WTC11 (cell line): ENCODE measurements at regions not wholly inside any gene's neighbourhood (a gene's known extent, or its start where the extent isn't known, plus 50 kb on each side); places are given as distances from the start of the nearest gene placed in this dataset.

Source experiments
- ATAC-seq: fragments of 200-7000 bp; cut with Tn5 transposase; 2 replicates; pipeline ENCODE4 v1.10.0; 2021; ENCODE audit warnings: mild to moderate bottlenecking, moderate library complexity
- CTCF ChIA-PET: fragments of 300-600 bp; sonication (Branson Sonifier 250); formaldehyde crosslinking; loops from one replicate; lab custom pipeline; 2021; ENCODE audit warnings: antibody characterized with exemption; lab: Charles Lee
- POLR2A ChIA-PET: fragments of 350-600 bp; sonication (Branson Sonifier 250); formaldehyde crosslinking; loops from one replicate; lab custom pipeline; 2021; ENCODE audit warnings: antibody characterized with exemption; lab: Charles Lee
- DNase-seq: peaks from one replicate; pipeline ENCODE4 v3.0.0; 2021; ENCODE audit warnings: low spot score
- H3K27ac Mint-ChIP-seq: 2 replicates; pipeline ENCODE4 v1.8.0; 2021; ENCODE audit warnings: mixed read lengths
- H3K27me3 Mint-ChIP-seq: 2 replicates; pipeline ENCODE4 v1.8.0; 2021; ENCODE audit warnings: low read depth, mild to moderate bottlenecking, moderate library complexity, mixed read lengths
- H3K36me3 Mint-ChIP-seq: 2 replicates; pipeline ENCODE4 v1.8.0; 2021; ENCODE audit warnings: mixed read lengths
- H3K4me1 Mint-ChIP-seq: 2 replicates; pipeline ENCODE4 v1.8.0; 2022; ENCODE audit warnings: mixed read lengths
- H3K4me3 Mint-ChIP-seq: 2 replicates; pipeline ENCODE4 v1.8.0; 2021; ENCODE audit warnings: mild to moderate bottlenecking, moderate library complexity, mixed read lengths
- H3K9me3 Mint-ChIP-seq: 2 replicates; pipeline ENCODE4 v1.8.0; 2021; ENCODE audit warnings: mixed read lengths
- ELF4 ChIP-seq: sonication (generic); formaldehyde crosslinking; IDR thresholded peaks from 2 replicates; pipeline ENCODE4 v1.8.1; 2022; ENCODE audit warnings: low read depth, mild to moderate bottlenecking, moderate library complexity, missing genetic modification reagents
- EMX1 ChIP-seq: fragments of 250-450 bp; sonication (Bioruptor Pico); IDR thresholded peaks from 2 replicates; pipeline ENCODE4 v1.8.0; 2021; ENCODE audit warnings: mild to moderate bottlenecking
- ETV6 ChIP-seq: sonication (generic); formaldehyde crosslinking; IDR thresholded peaks from 2 replicates; pipeline ENCODE4 v1.8.1; 2022; ENCODE audit warnings: mild to moderate bottlenecking, missing genetic modification reagents
- GABPB1 ChIP-seq: sonication (generic); formaldehyde crosslinking; IDR thresholded peaks from 2 replicates; pipeline ENCODE4 v1.8.1; 2023; ENCODE audit warnings: mild to moderate bottlenecking, missing genetic modification reagents
- GTF2I ChIP-seq: fragments of 250-450 bp; sonication (Bioruptor Pico); conservative IDR thresholded peaks from 2 replicates; pipeline ENCODE4 v1.4.0; 2021; ENCODE audit warnings: mild to moderate bottlenecking
- IRF2 ChIP-seq: sonication (generic); formaldehyde crosslinking; IDR thresholded peaks from 2 replicates; pipeline ENCODE4 v1.8.0; 2022; ENCODE audit warnings: low read depth, missing genetic modification reagents, borderline replicate concordance
- PRRX2 ChIP-seq: fragments of 250-450 bp; sonication (Bioruptor Pico); IDR thresholded peaks from 2 replicates; pipeline ENCODE4 v1.8.0; 2021; ENCODE audit warnings: mild to moderate bottlenecking
- SP1 ChIP-seq: sonication (generic); formaldehyde crosslinking; conservative IDR thresholded peaks from 2 replicates; pipeline ENCODE4 v1.8.1; 2022; ENCODE audit warnings: missing genetic modification reagents
- TCF7 ChIP-seq: sonication (generic); formaldehyde crosslinking; IDR thresholded peaks from 2 replicates; pipeline ENCODE4 v1.8.0; 2022; ENCODE audit warnings: mild to moderate bottlenecking, low read depth, missing genetic modification reagents, moderate library complexity
- ZNF232 ChIP-seq: sonication (generic); formaldehyde crosslinking; IDR thresholded peaks from 2 replicates; pipeline ENCODE4 v1.8.0; 2022; ENCODE audit warnings: mild to moderate bottlenecking, missing genetic modification reagents
- ZNF416 ChIP-seq: fragments of 250-450 bp; sonication (Bioruptor Pico); IDR thresholded peaks from 2 replicates; pipeline ENCODE4 v1.9.0; 2021; ENCODE audit warnings: mild to moderate bottlenecking, inconsistent platforms
- TF ChIP-seq, protein P1 (sequence below): sonication (generic); formaldehyde crosslinking; IDR thresholded peaks from 2 replicates; pipeline ENCODE4 v1.8.0; 2023; ENCODE audit warnings: mild to moderate bottlenecking, missing genetic modification reagents
- TF ChIP-seq, protein P2 (sequence below): fragments of 250-450 bp; sonication (Bioruptor Pico); IDR thresholded peaks from 2 replicates; pipeline ENCODE4 v1.9.0; 2021; ENCODE audit warnings: mild to moderate bottlenecking, borderline replicate concordance
- TF ChIP-seq, protein P3 (sequence below): sonication (generic); formaldehyde crosslinking; IDR thresholded peaks from 2 replicates; pipeline ENCODE4 v1.8.0; 2022; ENCODE audit warnings: mild to moderate bottlenecking, missing genetic modification reagents
- TF ChIP-seq, protein P4 (sequence below): sonication (generic); formaldehyde crosslinking; IDR thresholded peaks from 2 replicates; pipeline ENCODE4 v1.8.1; 2023; ENCODE audit warnings: mild to moderate bottlenecking, missing genetic modification reagents, moderate library complexity
- TF ChIP-seq, protein P5 (sequence below): sonication (generic); formaldehyde crosslinking; IDR thresholded peaks from 2 replicates; pipeline ENCODE4 v1.8.1; 2022; ENCODE audit warnings: low read depth, missing genetic modification reagents, borderline replicate concordance
- TF ChIP-seq, protein P6 (sequence below): sonication (generic); formaldehyde crosslinking; conservative IDR thresholded peaks from 2 replicates; pipeline ENCODE4 v1.8.1; 2023; ENCODE audit warnings: mild to moderate bottlenecking, low read depth, missing genetic modification reagents, moderate library complexity
- TF ChIP-seq, protein P7 (sequence below): sonication (generic); formaldehyde crosslinking; IDR thresholded peaks from 2 replicates; pipeline ENCODE4 v1.8.0; 2022; ENCODE audit warnings: mild to moderate bottlenecking, missing genetic modification reagents

DNA sequence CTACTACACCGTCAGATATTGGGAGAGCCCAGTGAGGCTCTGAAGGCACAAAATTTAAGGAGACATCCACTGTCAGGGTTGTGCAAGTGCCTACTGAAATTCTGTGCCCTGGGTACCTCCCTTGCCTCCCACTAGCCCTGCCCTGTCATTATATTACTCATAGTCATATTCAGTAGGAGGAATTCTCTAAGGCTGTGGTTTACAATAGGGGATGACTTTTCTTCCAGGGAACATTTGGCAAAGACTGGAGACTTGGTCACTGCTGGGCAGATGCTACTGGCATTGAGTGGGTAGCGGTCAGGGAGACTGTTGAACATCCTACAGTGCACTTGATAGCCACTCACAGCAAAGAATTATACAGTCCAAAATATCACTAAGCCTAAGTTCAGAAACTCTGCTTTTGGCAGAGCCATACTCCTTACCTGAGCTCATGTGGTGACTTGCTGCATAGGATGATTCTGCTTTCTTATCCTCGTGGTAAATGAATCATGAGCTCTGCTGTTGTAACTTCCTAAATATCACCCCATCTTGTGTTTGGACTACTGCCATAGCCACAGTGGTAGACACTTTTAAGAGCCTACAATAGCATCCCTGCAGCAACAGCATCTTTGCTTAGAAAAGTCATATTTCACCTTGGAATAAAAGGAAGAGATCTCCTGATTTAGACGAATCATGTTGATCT, 563.4 kb upstream of the PLXNA2 start:
- DNase-seq = no peak
- no peaks in the 10 kb centered on the region; the same call in 1 of the 2 replicates for H3K27me3 Mint-ChIP-seq
- ChIA-PET POLR2A (no interaction called here), CTCF (no interaction called here)
- ATAC-seq = no peak
- peaks cover 10% of the 10 kb centered on the region for H3K4me1 Mint-ChIP-seq
- H3K27ac Mint-ChIP-seq = no peak overlapping the region
- H3K4me3 Mint-ChIP-seq = no peak overlapping the region
- no peak for TF ChIP-seq TCF7 (CRISPR knock-in tag)
- no peak for TF ChIP-seq ZNF416 (CRISPR knock-in tag)
- no peak for TF ChIP-seq ZNF232 (CRISPR knock-in tag)
- TF ChIP-seq GABPB1 = no peak
- TF ChIP-seq EMX1 (CRISPR knock-in tag) = no peak
- TF ChIP-seq, protein P1, sequence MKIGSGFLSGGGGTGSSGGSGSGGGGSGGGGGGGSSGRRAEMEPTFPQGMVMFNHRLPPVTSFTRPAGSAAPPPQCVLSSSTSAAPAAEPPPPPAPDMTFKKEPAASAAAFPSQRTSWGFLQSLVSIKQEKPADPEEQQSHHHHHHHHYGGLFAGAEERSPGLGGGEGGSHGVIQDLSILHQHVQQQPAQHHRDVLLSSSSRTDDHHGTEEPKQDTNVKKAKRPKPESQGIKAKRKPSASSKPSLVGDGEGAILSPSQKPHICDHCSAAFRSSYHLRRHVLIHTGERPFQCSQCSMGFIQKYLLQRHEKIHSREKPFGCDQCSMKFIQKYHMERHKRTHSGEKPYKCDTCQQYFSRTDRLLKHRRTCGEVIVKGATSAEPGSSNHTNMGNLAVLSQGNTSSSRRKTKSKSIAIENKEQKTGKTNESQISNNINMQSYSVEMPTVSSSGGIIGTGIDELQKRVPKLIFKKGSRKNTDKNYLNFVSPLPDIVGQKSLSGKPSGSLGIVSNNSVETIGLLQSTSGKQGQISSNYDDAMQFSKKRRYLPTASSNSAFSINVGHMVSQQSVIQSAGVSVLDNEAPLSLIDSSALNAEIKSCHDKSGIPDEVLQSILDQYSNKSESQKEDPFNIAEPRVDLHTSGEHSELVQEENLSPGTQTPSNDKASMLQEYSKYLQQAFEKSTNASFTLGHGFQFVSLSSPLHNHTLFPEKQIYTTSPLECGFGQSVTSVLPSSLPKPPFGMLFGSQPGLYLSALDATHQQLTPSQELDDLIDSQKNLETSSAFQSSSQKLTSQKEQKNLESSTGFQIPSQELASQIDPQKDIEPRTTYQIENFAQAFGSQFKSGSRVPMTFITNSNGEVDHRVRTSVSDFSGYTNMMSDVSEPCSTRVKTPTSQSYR (CRISPR knock-in tag) = no peak
- TF ChIP-seq, protein P2, sequence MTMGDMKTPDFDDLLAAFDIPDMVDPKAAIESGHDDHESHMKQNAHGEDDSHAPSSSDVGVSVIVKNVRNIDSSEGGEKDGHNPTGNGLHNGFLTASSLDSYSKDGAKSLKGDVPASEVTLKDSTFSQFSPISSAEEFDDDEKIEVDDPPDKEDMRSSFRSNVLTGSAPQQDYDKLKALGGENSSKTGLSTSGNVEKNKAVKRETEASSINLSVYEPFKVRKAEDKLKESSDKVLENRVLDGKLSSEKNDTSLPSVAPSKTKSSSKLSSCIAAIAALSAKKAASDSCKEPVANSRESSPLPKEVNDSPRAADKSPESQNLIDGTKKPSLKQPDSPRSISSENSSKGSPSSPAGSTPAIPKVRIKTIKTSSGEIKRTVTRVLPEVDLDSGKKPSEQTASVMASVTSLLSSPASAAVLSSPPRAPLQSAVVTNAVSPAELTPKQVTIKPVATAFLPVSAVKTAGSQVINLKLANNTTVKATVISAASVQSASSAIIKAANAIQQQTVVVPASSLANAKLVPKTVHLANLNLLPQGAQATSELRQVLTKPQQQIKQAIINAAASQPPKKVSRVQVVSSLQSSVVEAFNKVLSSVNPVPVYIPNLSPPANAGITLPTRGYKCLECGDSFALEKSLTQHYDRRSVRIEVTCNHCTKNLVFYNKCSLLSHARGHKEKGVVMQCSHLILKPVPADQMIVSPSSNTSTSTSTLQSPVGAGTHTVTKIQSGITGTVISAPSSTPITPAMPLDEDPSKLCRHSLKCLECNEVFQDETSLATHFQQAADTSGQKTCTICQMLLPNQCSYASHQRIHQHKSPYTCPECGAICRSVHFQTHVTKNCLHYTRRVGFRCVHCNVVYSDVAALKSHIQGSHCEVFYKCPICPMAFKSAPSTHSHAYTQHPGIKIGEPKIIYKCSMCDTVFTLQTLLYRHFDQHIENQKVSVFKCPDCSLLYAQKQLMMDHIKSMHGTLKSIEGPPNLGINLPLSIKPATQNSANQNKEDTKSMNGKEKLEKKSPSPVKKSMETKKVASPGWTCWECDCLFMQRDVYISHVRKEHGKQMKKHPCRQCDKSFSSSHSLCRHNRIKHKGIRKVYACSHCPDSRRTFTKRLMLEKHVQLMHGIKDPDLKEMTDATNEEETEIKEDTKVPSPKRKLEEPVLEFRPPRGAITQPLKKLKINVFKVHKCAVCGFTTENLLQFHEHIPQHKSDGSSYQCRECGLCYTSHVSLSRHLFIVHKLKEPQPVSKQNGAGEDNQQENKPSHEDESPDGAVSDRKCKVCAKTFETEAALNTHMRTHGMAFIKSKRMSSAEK (CRISPR knock-in tag) = no peak
- no peak for TF ChIP-seq SP1 (CRISPR knock-in tag)
- TF ChIP-seq IRF2 (CRISPR knock-in tag) = no peak
- no peak for TF ChIP-seq GTF2I
- TF ChIP-seq, protein P3, sequence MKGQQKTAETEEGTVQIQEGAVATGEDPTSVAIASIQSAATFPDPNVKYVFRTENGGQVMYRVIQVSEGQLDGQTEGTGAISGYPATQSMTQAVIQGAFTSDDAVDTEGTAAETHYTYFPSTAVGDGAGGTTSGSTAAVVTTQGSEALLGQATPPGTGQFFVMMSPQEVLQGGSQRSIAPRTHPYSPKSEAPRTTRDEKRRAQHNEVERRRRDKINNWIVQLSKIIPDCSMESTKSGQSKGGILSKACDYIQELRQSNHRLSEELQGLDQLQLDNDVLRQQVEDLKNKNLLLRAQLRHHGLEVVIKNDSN = no peak
- TF ChIP-seq, protein P4, sequence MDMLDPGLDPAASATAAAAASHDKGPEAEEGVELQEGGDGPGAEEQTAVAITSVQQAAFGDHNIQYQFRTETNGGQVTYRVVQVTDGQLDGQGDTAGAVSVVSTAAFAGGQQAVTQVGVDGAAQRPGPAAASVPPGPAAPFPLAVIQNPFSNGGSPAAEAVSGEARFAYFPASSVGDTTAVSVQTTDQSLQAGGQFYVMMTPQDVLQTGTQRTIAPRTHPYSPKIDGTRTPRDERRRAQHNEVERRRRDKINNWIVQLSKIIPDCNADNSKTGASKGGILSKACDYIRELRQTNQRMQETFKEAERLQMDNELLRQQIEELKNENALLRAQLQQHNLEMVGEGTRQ (CRISPR knock-in tag) = no peak
- no peak for TF ChIP-seq ETV6 (CRISPR knock-in tag)
- TF ChIP-seq, protein P5, sequence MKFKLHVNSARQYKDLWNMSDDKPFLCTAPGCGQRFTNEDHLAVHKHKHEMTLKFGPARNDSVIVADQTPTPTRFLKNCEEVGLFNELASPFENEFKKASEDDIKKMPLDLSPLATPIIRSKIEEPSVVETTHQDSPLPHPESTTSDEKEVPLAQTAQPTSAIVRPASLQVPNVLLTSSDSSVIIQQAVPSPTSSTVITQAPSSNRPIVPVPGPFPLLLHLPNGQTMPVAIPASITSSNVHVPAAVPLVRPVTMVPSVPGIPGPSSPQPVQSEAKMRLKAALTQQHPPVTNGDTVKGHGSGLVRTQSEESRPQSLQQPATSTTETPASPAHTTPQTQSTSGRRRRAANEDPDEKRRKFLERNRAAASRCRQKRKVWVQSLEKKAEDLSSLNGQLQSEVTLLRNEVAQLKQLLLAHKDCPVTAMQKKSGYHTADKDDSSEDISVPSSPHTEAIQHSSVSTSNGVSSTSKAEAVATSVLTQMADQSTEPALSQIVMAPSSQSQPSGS = no peak
- no peak for TF ChIP-seq PRRX2 (CRISPR knock-in tag)
- TF ChIP-seq, protein P6, sequence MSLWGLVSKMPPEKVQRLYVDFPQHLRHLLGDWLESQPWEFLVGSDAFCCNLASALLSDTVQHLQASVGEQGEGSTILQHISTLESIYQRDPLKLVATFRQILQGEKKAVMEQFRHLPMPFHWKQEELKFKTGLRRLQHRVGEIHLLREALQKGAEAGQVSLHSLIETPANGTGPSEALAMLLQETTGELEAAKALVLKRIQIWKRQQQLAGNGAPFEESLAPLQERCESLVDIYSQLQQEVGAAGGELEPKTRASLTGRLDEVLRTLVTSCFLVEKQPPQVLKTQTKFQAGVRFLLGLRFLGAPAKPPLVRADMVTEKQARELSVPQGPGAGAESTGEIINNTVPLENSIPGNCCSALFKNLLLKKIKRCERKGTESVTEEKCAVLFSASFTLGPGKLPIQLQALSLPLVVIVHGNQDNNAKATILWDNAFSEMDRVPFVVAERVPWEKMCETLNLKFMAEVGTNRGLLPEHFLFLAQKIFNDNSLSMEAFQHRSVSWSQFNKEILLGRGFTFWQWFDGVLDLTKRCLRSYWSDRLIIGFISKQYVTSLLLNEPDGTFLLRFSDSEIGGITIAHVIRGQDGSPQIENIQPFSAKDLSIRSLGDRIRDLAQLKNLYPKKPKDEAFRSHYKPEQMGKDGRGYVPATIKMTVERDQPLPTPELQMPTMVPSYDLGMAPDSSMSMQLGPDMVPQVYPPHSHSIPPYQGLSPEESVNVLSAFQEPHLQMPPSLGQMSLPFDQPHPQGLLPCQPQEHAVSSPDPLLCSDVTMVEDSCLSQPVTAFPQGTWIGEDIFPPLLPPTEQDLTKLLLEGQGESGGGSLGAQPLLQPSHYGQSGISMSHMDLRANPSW (CRISPR knock-in tag) = no peak
- TF ChIP-seq ELF4 (CRISPR knock-in tag) = no peak
- TF ChIP-seq, protein P7, sequence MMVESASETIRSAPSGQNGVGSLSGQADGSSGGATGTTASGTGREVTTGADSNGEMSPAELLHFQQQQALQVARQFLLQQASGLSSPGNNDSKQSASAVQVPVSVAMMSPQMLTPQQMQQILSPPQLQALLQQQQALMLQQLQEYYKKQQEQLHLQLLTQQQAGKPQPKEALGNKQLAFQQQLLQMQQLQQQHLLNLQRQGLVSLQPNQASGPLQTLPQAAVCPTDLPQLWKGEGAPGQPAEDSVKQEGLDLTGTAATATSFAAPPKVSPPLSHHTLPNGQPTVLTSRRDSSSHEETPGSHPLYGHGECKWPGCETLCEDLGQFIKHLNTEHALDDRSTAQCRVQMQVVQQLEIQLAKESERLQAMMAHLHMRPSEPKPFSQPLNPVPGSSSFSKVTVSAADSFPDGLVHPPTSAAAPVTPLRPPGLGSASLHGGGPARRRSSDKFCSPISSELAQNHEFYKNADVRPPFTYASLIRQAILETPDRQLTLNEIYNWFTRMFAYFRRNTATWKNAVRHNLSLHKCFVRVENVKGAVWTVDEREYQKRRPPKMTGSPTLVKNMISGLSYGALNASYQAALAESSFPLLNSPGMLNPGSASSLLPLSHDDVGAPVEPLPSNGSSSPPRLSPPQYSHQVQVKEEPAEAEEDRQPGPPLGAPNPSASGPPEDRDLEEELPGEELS (CRISPR knock-in tag) = no peak
- peaks cover 6% of the 10 kb centered on the region; the same call in 1 of the 2 replicates for H3K36me3 Mint-ChIP-seq
- H3K9me3 Mint-ChIP-seq = peaks cover 16% of the 10 kb centered on the region
